ENCODE measurements at regions not wholly inside any gene's neighbourhood (a gene's known extent, or its start where the extent isn't known, plus 50 kb on each side); places are given as distances from the start of the nearest gene placed in this dataset.

DNA sequence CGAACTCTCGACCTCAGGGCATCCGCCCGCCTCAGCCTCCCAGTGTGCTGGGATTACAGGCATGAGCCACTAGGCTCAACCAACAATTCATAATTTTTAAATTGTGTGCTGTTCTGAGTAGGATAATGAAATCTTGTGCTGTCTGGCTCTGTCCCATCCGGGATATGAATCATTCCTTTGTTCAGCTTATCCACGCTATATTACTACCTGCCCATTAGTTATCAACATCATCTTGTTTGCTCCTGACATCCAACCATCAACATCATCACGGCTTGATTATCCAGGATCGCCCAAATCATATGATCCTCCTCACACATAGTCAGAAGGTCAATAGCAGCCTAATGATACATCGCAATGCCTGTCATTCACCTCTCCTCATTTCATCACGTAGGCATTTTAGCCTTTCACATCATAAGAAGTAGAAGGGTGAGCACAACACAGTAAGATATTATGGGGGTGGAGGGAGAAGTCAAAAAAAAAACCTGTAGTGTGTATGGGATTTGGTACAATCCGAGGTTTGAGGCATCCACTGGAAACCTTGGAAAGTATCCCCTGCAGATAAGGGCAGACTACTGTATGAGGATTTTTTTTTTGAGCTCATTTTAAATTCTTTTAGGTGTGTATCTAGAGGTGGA lies 77.0 kb upstream of the SIAH1 start:
- no peak for TF ChIP-seq CTCF (conservative IDR thresholded peaks at IDR 0.05)
- TF ChIP-seq ZFX (IDR thresholded peaks at IDR 0.05) = no peak
